Heart left ventricle (tissue), 16 donors: ENCODE measurements at regions not wholly inside any gene's neighbourhood (a gene's known extent, or its start where the extent isn't known, plus 50 kb on each side); places are given as distances from the start of the nearest gene placed in this dataset.
"Not testable (repeated sequence)": the region's sequence is repeated elsewhere in the genome, so short reads cannot be mapped to it uniquely, and the experiment has no call there.

Source experiments
- ATAC-seq, 4 donors: fragments of 200-7000 bp; cut with Tn5 transposase; one replicate each; pipeline ENCODE4 v1.9.1; 2020 to 2022; ENCODE audit warnings: moderate library complexity in 4 of 4, mild to moderate bottlenecking in 3 of 4, moderate number of reproducible peaks in 1 of 4
- DNase-seq, 5 donors: peaks; one replicate each; pipeline ENCODE4 v3.0.0-alpha.2; 2020
- H3K27ac ChIP-seq, 12 donors: fragments of 200-600 bp; sonication (generic) in 4 of 12; one replicate each; pipeline versions ENCODE4 v1.5.0 to v1.8.0; 2016 to 2022; ENCODE audit warnings: mild to moderate bottlenecking in 2 of 12
- H3K27me3 ChIP-seq, 9 donors: fragments of 200-600 bp; sonication (generic) in 2 of 9; one replicate each; pipeline versions ENCODE4 v1.5.1 to v1.8.0; 2016 to 2022; ENCODE audit warnings: mild to moderate bottlenecking in 3 of 9
- H3K36me3 ChIP-seq, 9 donors: fragments of 200-600 bp; sonication (generic) in 2 of 9; one replicate each; pipeline versions ENCODE4 v1.5.0 to v1.8.0; 2018 to 2022; ENCODE audit warnings: mild to moderate bottlenecking in 2 of 9
- H3K4me1 ChIP-seq, 12 donors: fragments of 200-600 bp; sonication (generic) in 4 of 12; one replicate each; pipeline versions ENCODE4 v1.5.0 to v1.8.0; 2016 to 2022; ENCODE audit warnings: mild to moderate bottlenecking in 3 of 12
- H3K4me3 ChIP-seq, 12 donors: fragments of 200-600 bp; sonication (generic) in 4 of 12; one replicate each; pipeline versions ENCODE4 v1.5.0 to v1.8.0; 2017 to 2022; ENCODE audit warnings: mild to moderate bottlenecking in 9 of 12, moderate library complexity in 4 of 12
- H3K9me3 ChIP-seq, 12 donors: fragments of 200-600 bp; sonication (generic) in 4 of 12; one replicate each; pipeline versions ENCODE4 v1.5.0 to v1.8.0; 2016 to 2022; ENCODE audit warnings: mild to moderate bottlenecking in 1 of 12
- CTCF ChIP-seq, 12 donors: fragments of 200-600 bp; sonication (generic) in 4 of 12; IDR thresholded peaks; one replicate each; pipeline versions ENCODE4 v1.5.0 to v1.8.0; 2018 to 2022; ENCODE audit warnings: antibody characterized with exemption in 12 of 12, mild to moderate bottlenecking in 5 of 12
- POLR2A ChIP-seq, 2 donors: fragments of 450-650 bp; IDR thresholded peaks; one replicate each; pipeline ENCODE4 v1.6.1; 2017; ENCODE audit warnings: antibody characterized with exemption in 2 of 2, mild to moderate bottlenecking in 2 of 2, moderate library complexity in 2 of 2
- WGBS, 4 donors: extraction: QIAGEN DNeasy Blood & Tissue Kit in 2 of 4; methylation state at CpG; one replicate each; pipeline versions ENCODE4 v1.1.5 to v1.1.7; 2013 to 2018; 5-methylcytosine and 5-hydroxymethylcytosine counted together
- intact Hi-C, 10 donors: fragments of 100-400 bp; cut with DNase I; formaldehyde crosslinking; loops; one replicate each; pipeline versions ENCODE4 v1.11.1 to v1.14.2; 2022
- donor health status: ischemic (EF 13 %, LVEDD 7.1; RV severe dilation, severe dysfunction).
- donor health status: healthy with polysubstance abuse.
- donor health status: DM: no; HTN: yes; CAD: no.
- donor health status: DM: no; HTN: no; CAD: no.
- donor health status: ischemic (EF 25% LVEDD 6.9; RV normal size, moderate dysfunction).
- donor health status: ischemic (EF 25% LVEDD 5.7; RV mildly dilated, moderate dysfunction).
- donor health status: healthy.
- donor health status: DM: yes; HTN: yes; CAD: no.
- donor health status: ischemic (EF 35%, LVEDD 5.7; RV mildly dilated, moderate dysfunction).
- donor health status: nonischemic (EF 11% LVEDD 7.7; RV severe dilation, severe dysfunction).
- donor health status: DM: yes; HTN: yes; CAD: no.
- donor health status: PGD.
- donor health status: ischemic (EF 29% LVEDD 5.4; RV normal size, mild dysfunction).
- donor health status: nonischemic (EF 23%, LVEDD 6.1; RV moderate dilation, normal function).

GRCh38 chr13:37168151-37168550 is 62.7 kb upstream of the CSNK1A1L start:
- H3K9me3 ChIP-seq = no peaks in the 10 kb centered on the region
- no peak for DNase-seq
- no peaks in the 10 kb centered on the region for H3K36me3 ChIP-seq
- TF ChIP-seq POLR2A (IDR thresholded peaks at IDR 0.05) = no peak
- TF ChIP-seq CTCF (IDR thresholded peaks at IDR 0.05) = no peak
- intact Hi-C loops = no loop called here
- H3K27ac ChIP-seq = no peak overlapping the region
- H3K27me3 ChIP-seq = no peaks in the 10 kb centered on the region
- no peak for ATAC-seq
- WGBS, 4 donors = 65 to 81% (median 71%) methylated on average over 3 of the region's 3 CpGs
- H3K4me1 ChIP-seq = no peaks in the 10 kb centered on the region
- no peak overlapping the region for H3K4me3 ChIP-seq

- WGBS, 4 donors = 85 to 91% (median 89%) methylated on average over 2 of the region's 2 CpGs
- Histone ChIP-seq H3K9me3 (peaks cover 0 to 27% (median 11%) of the 10 kb centered on the region in 12 donors), H3K27ac (no peak overlapping the region), H3K4me1 (no peaks in the 10 kb centered on the region), H3K4me3 (no peak overlapping the region), H3K27me3 (no peaks in the 10 kb centered on the region), H3K36me3 (no peaks in the 10 kb centered on the region)
- TF ChIP-seq POLR2A (IDR thresholded peaks at IDR 0.05) = no peak
- TF ChIP-seq CTCF (IDR thresholded peaks at IDR 0.05) = no peak
- no peak for DNase-seq
- ATAC-seq = no peak
- intact Hi-C loops = no loop called here
These were observed 59.2 kb upstream of the CSNK1A1L start for GRCh38 chr13:37164635-37165034.

- TF ChIP-seq CTCF (IDR thresholded peaks at IDR 0.05) (no peak), POLR2A (IDR thresholded peaks at IDR 0.05) (no peak)
- H3K9me3 ChIP-seq = peaks cover 0 to 35% (median 11%) of the 10 kb centered on the region in 12 donors
- H3K27ac ChIP-seq = no peak overlapping the region
- DNase-seq (no peak), ATAC-seq (no peak)
- no peaks in the 10 kb centered on the region for H3K27me3 ChIP-seq
- no peaks in the 10 kb centered on the region for H3K4me1 ChIP-seq
- no peaks in the 10 kb centered on the region for H3K36me3 ChIP-seq
- 72 to 79% (median 78%) methylated on average over 3 of the region's 3 CpGs for WGBS, 4 donors
- intact Hi-C loops = no loop called here
- H3K4me3 ChIP-seq = no peak overlapping the region
These were observed 58.3 kb upstream of the CSNK1A1L start for GRCh38 chr13:37163641-37164265.

GRCh38 chr13:37158481-37158880 is 53.0 kb upstream of the CSNK1A1L start:
- Histone ChIP-seq H3K27me3 (no peaks in the 10 kb centered on the region), H3K27ac (no peak overlapping the region), H3K36me3 (no peaks in the 10 kb centered on the region), H3K9me3 (peaks cover 0 to 35% (median 11%) of the 10 kb centered on the region in 12 donors), H3K4me1 (no peaks in the 10 kb centered on the region), H3K4me3 (no peak overlapping the region)
- TF ChIP-seq CTCF (IDR thresholded peaks at IDR 0.05) = no peak
- ATAC-seq (no peak), DNase-seq (no peak)
- intact Hi-C loops = no loop called here
- 89 to 95% (median 93%) methylated on average over 2 of the region's 2 CpGs for WGBS, 4 donors

GRCh38 chr13:37155613-37156097 is 50.2 kb upstream of the CSNK1A1L start:
- H3K27me3 ChIP-seq, ATAC-seq, H3K27ac ChIP-seq, H3K4me3 ChIP-seq, H3K36me3 ChIP-seq, intact Hi-C loops, H3K4me1 ChIP-seq, DNase-seq: not testable (repeated sequence)
- WGBS, 4 donors = 92 to 96% (median 93%) methylated on average over 22 of the region's 22 CpGs
- H3K9me3 ChIP-seq = peaks cover 0 to 18% (median 2%) of the 10 kb centered on the region in 12 donors
